Mucosa of stomach (tissue), 1 donor: ENCODE measurements at regions not wholly inside any gene's neighbourhood (a gene's known extent, or its start where the extent isn't known, plus 50 kb on each side); places are given as distances from the start of the nearest gene placed in this dataset.

Experiments
- H3K27me3 ChIP-seq: one replicate; pipeline ENCODE4 v1.7.0; 2013; ENCODE audit warnings: mild to moderate bottlenecking, low read length; ENCODE audit not compliant: control insufficient read depth, insufficient read depth
- H3K36me3 ChIP-seq: one replicate; pipeline ENCODE4 v1.7.0; 2013; ENCODE audit warnings: low read length; ENCODE audit not compliant: control insufficient read depth, insufficient read depth
- H3K4me1 ChIP-seq: one replicate; pipeline ENCODE4 v1.7.0; 2013; ENCODE audit warnings: mild to moderate bottlenecking, low read length; ENCODE audit not compliant: control insufficient read depth, insufficient read depth
- H3K4me3 ChIP-seq: one replicate; pipeline ENCODE4 v1.7.0; 2013; ENCODE audit warnings: low read length
- H3K9ac ChIP-seq: one replicate; pipeline ENCODE4 v1.7.0; 2013; ENCODE audit warnings: mild to moderate bottlenecking, low read length, moderate library complexity
- H3K9me3 ChIP-seq: one replicate; pipeline ENCODE4 v1.7.0; 2013; ENCODE audit warnings: mild to moderate bottlenecking, low read length, moderate library complexity; ENCODE audit not compliant: control insufficient read depth
- donor health status: Pancreatic carcinoma.

DNA sequence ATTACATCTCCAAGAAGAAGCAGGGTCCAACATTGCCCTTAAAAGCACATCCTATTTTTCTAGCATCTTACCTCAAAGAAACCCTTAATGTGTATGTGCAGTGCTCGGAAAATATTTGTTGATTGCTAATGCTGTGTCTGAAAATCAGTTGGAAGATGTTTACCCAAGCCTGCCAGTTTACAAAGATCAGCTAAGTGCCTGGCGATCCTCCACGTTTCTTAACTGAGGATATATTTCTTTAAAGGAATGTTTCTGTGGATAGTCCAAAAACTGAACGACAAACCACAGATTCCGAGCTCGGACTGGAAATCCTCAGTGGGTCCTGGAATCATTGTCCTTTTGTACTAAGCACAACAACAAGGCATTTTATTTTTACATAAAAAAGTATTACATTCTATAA lies 595.7 kb upstream of the ARID1B start:
- H3K9ac ChIP-seq: no peak overlapping the region
- no peak overlapping the region for H3K4me3 ChIP-seq
- no peaks in the 10 kb centered on the region for H3K4me1 ChIP-seq
- no peaks in the 10 kb centered on the region for H3K9me3 ChIP-seq
- no peaks in the 10 kb centered on the region for H3K27me3 ChIP-seq
- H3K36me3 ChIP-seq: no peaks in the 10 kb centered on the region

GRCh38 chr6:156175971-156176421 lies 601.2 kb upstream of the ARID1B start:
- no peaks in the 10 kb centered on the region for H3K4me1 ChIP-seq
- no peaks in the 10 kb centered on the region for H3K9me3 ChIP-seq
- no peaks in the 10 kb centered on the region for H3K36me3 ChIP-seq
- no peaks in the 10 kb centered on the region for H3K27me3 ChIP-seq
- H3K4me3 ChIP-seq: no peak overlapping the region
- no peak overlapping the region for H3K9ac ChIP-seq

DNA sequence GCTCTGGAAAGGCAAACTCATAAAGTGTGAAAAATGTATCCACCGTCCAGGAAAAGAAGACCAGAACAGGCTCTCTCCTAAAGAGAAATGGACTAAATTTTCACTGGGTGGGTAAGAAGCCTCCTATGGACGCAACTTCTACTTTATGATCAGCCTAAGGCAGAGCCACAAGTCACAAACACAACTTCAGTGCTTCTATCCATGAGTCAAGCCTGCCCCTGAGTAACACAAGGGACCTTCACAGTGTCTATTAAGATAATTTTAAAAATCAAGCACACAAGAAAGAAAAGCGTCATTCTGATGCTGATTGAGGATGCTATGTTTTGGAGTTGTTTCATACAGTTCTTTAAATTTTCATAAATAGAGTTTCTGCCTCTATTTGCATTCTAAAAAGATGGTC lies 601.7 kb upstream of the ARID1B start:
- no peaks in the 10 kb centered on the region for H3K4me1 ChIP-seq
- H3K4me3 ChIP-seq: no peak overlapping the region
- no peak overlapping the region for H3K9ac ChIP-seq
- H3K27me3 ChIP-seq: no peaks in the 10 kb centered on the region
- H3K9me3 ChIP-seq: no peaks in the 10 kb centered on the region
- no peaks in the 10 kb centered on the region for H3K36me3 ChIP-seq

DNA sequence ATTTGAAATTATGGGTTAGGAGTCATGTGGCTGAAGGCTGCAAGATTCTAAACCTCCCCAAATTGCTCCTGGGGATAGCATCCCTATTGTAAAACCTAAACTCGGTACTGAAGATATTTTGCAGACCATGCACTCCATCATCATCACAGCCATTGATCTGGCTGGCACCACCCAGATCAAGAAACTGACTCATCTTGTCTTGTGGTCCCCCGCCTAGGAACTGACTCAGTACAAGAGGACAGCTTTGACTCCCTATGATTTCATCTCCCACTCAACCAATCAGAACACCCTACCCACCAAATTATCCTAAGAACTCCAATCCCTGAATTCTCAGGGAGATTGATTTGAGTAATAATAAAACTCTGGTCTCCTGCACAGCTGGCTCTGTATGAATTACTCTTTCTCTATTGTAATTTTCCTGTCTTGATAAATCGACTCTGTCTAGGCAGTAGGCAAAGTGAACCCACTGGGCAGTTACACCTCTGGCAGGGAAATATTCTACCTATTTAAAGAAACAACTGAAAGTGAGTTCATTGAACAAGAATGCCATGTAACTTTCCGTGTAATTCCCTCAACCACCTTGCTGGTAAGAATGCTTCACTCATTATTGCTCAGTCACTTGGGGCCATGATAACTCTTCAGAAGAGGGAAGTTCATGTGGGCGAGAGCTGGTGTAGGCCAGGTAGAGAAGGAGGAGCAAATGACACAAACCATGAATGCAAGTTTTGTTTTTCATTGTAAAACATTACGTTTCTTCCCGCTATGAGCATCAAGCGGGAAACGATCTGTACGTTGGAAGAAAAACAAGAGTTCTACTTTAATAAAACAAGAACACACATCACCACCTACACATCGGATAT lies 602.9 kb upstream of the ARID1B start:
- Histone ChIP-seq H3K27me3 (no peaks in the 10 kb centered on the region), H3K36me3 (no peaks in the 10 kb centered on the region), H3K9me3 (no peaks in the 10 kb centered on the region), H3K9ac (no peak overlapping the region), H3K4me3 (no peak overlapping the region), H3K4me1 (no peaks in the 10 kb centered on the region)

DNA sequence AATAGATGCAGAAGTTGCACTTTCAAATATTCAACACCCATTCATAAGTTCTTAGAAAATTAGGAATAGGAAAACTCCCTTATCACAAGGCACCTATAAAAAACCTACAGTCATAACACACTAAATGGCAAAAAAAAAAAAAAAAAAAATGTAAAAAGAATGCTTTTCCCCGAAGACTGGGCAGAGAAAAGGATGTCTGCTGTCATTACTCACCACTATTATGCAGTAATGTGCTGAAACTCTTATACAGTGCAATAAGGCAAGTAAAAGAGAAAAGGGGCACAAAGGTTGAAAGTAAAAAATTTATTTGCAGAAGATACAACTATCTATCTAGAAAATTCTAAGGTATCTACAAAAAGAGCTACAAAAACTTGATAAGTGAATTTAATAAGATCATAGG lies 607.8 kb upstream of the ARID1B start:
- no peaks in the 10 kb centered on the region for H3K4me1 ChIP-seq
- H3K27me3 ChIP-seq: no peaks in the 10 kb centered on the region
- H3K36me3 ChIP-seq: no peaks in the 10 kb centered on the region
- H3K4me3 ChIP-seq: no peak overlapping the region
- H3K9ac ChIP-seq: no peak overlapping the region
- no peaks in the 10 kb centered on the region for H3K9me3 ChIP-seq

- H3K9ac ChIP-seq: no peak overlapping the region
- H3K27me3 ChIP-seq: no peaks in the 10 kb centered on the region
- H3K4me3 ChIP-seq: no peak overlapping the region
- no peaks in the 10 kb centered on the region for H3K36me3 ChIP-seq
- no peaks in the 10 kb centered on the region for H3K4me1 ChIP-seq
- no peaks in the 10 kb centered on the region for H3K9me3 ChIP-seq
Measured at GRCh38 chr6:156167625-156168071, 609.5 kb upstream of the ARID1B start.

DNA sequence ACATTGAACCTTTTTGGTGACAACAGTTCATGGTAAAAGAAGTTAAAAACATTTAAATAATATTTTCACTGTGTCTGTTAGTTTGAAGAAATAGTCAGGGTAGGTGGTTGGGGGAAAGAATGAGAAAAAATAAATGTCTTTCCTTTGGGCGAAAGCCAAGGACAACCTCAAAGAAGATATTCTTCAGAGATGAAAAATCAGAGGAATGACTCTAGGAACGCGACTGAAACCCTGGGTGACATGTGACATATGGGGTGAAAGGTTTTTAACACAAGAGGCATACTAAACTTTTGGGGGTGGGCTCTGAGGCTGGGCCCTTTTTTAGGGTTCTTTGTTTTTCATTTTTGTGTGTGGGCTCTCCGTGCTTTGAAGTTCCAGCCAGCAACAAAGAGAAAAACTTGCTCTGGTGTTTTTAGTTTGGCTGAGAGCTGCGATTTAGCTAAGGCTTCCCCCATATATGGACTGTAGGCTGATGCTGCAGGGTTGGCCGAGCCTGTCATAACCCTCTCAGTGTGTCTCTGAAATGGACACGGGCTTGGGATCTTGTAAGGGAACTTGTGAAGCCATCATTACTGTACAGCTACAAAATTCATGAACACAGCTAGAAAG lies 610.1 kb upstream of the ARID1B start:
- Histone ChIP-seq H3K36me3 (no peaks in the 10 kb centered on the region), H3K9ac (no peak overlapping the region), H3K27me3 (no peaks in the 10 kb centered on the region), H3K9me3 (no peaks in the 10 kb centered on the region), H3K4me3 (no peak overlapping the region), H3K4me1 (no peaks in the 10 kb centered on the region)

- Histone ChIP-seq H3K27me3 (no peaks in the 10 kb centered on the region), H3K9me3 (no peaks in the 10 kb centered on the region), H3K36me3 (no peaks in the 10 kb centered on the region), H3K4me3 (no peak overlapping the region), H3K4me1 (no peaks in the 10 kb centered on the region), H3K9ac (no peak overlapping the region)
Measured at GRCh38 chr6:156166093-156166492, 611.1 kb upstream of the ARID1B start.

DNA sequence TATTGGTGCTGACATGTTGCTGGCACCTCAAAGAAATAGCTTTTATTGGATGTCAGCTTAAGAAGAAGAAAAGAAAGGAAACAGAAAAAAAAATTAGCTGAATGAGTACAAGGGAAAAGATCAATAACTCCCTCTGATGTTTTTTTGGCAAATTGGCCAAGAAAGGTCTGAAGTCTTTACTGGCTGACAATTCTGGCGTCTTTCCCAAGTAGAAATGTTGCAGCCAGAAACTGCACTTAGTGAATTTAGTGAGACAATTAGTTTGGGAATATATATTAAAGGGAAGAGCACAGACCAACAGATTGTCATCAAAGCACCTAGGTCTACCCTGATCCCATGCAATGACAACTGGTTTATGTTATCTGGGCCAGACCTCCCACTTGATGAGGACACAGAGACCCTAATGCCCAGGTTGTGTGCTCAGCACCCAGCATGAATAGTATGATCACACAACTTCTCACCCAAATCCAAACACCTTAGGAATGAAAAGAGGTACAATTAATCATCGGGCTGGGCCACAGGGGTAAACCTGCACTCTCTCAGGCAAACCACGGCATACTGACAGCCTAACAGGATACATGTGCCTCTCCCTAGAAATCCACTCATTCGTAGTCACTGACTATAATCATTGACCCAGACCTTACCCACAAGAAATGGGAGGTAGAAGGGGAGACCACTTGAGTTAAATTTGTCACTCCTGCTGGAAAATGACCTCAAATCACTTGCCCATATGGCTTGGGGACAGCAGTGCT lies 612.3 kb upstream of the ARID1B start:
- no peaks in the 10 kb centered on the region for H3K36me3 ChIP-seq
- H3K4me3 ChIP-seq: no peak overlapping the region
- no peaks in the 10 kb centered on the region for H3K9me3 ChIP-seq
- H3K9ac ChIP-seq: no peak overlapping the region
- no peaks in the 10 kb centered on the region for H3K27me3 ChIP-seq
- H3K4me1 ChIP-seq: no peaks in the 10 kb centered on the region

GRCh38 chr6:156163311-156163710 lies 613.9 kb upstream of the ARID1B start:
- Histone ChIP-seq H3K4me3 (no peak overlapping the region), H3K9ac (no peak overlapping the region), H3K27me3 (no peaks in the 10 kb centered on the region), H3K9me3 (no peaks in the 10 kb centered on the region), H3K4me1 (no peaks in the 10 kb centered on the region), H3K36me3 (no peaks in the 10 kb centered on the region)

GRCh38 chr6:156161471-156161870 lies 615.7 kb upstream of the ARID1B start:
- Histone ChIP-seq H3K9me3 (no peaks in the 10 kb centered on the region), H3K36me3 (no peaks in the 10 kb centered on the region), H3K27me3 (no peaks in the 10 kb centered on the region), H3K4me3 (no peak overlapping the region), H3K4me1 (no peaks in the 10 kb centered on the region), H3K9ac (no peak overlapping the region)

- Histone ChIP-seq H3K27me3 (no peaks in the 10 kb centered on the region), H3K9ac (no peak overlapping the region), H3K36me3 (no peaks in the 10 kb centered on the region), H3K4me1 (no peaks in the 10 kb centered on the region), H3K4me3 (no peak overlapping the region), H3K9me3 (no peaks in the 10 kb centered on the region)
Measured at GRCh38 chr6:156160795-156161165, 616.4 kb upstream of the ARID1B start.
